GM21737 (cell line): ENCODE measurements at regions not wholly inside any gene's neighbourhood (a gene's known extent, or its start where the extent isn't known, plus 50 kb on each side); places are given as distances from the start of the nearest gene placed in this dataset.
"Not testable (repeated sequence)": the region's sequence is repeated elsewhere in the genome, so short reads cannot be mapped to it uniquely, and the experiment has no call there.

Experiments used
- ATAC-seq: cut with Tn5 transposase; IDR thresholded peaks from one replicate; pipeline ENCODE4 v1.9.1; 2021; ENCODE audit warnings: mild to moderate bottlenecking, moderate library complexity; ENCODE audit not compliant: unreplicated experiment

DNA sequence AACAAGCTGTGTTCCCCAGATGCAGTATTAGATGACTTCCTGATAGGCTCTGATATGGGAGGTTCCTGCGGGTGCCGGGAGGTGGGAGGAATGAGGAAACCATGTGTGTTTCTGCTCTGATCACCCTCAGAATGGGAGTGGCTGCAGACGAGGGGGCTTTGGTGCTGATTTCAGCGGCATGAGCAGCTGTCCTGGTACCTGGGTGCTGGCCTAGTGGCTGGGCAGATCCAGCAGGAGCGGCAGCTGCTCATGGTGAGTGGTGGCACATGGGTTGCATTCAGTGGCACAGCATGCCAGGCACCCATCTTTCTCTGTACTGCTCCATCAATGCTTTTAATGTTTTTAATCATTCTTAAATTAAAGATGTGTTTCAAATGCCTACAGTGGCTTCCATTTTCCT, 177.2 kb upstream of the NETO1 start:
- no peak for ATAC-seq

DNA sequence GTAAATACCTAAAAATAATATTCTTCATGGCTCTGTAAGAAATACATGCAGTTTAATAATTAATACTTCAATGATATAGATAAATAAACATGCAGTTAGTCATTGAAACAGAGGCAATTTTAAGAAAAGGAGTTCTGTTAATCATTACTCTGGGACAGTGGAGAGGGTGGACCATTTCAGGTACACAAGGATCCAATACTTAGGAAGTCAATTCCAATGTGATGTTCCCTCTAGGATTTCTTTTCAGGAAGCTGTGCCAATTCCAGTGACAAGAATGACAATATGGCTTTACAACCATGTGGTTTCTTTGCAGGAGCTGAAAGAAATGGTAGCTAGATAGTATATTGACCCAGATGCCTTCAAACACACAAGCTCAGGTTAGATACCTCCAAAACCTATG, 175.8 kb upstream of the NETO1 start:
- no peak for ATAC-seq

DNA sequence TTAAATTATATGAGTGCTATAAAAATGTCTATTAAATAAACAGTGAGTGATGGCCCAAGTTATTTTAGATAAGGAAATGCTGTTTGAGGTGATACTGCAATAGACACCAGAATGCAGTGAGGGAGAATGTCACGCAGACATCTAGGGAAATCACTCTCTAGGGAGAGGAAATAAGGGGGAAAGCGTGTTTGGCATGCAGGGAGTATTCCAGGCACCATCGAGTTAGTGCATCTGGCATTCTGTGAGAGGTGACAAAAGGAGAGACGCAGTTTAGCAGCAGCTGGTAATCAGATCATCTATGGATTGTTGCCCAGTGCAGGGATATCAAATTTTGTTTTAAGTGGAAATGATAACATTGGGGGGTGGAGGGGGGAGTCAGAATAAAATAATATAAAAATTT, 175.4 kb upstream of the NETO1 start:
- ATAC-seq, result no peak

DNA sequence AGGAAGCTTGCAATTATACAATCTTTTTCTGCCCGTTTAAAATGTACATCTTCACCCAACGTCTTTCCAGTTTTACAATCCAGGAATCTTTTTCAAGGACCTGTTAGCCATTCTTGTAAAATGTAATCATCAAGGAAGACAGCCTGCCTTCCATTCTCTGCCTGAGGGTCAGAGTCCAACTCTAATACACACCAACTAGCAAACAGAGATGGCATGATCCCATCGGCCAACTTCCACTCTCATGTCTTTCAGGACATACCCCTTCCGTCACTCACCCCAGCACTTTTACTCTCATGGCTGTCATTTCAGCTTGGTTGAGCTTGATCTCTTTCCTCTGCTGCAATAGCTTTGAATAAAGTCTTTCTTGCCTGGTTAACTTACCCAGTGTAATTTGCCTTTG, 172.5 kb upstream of the NETO1 start:
- no peak for ATAC-seq

DNA sequence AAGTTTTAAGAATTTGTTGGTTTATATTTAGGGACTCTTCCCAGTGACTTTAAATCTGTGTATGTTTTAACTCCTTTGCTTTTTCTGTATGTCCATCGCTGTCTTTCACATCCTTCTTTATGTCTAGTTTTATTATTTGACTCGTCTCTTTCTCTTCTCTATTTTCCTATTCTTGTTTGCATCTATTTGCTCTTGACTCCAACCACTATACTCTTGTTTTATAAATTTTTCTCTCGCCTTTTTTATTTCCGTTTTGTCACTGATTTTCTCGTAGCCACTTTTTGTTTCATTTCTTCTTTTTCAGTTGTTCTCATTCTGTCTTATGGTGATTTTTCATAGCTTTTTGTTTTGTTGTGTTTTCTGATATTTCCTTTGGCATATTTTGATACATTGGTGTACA, 170.5 kb upstream of the NETO1 start:
- no peak for ATAC-seq

DNA sequence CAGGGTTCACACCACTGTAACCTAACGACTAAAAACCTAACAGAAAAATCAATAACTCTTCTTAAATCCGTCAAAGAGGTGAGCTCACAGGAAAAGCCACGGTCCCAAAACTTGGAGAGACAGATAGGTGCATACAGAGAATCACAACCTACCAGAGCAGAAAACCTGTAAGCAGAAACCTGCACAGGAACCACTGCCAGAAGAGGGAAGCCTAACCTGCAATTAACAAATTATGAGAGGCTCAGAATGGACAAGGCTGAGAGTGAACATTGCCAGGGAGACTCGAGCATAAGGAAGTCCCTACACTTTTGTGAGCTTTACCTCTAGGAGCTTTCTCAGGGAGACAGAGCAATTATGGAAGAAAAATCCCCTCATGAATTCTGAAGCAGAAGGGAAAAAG, 156.2 kb upstream of the NETO1 start:
- ATAC-seq, result no peak

DNA sequence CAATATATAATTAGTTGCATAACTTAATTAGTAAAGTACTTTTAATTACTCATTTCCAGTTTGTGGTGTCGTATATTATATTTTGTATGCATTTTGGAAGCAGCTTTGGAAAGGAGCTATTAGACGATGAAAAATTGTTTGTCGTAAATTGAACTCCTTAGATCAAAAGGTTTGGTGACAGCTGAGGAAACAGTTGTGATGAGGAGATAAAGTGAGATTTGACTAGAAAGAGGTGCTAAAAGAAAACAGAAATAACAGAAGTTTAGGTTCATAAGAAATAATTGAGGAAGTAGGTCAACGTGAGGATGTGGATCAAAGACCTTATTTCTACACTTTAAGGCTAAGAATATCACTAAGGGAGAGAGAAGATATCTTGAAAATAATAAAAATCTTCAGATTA, 141.9 kb upstream of the NETO1 start:
- ATAC-seq, result no peak

DNA sequence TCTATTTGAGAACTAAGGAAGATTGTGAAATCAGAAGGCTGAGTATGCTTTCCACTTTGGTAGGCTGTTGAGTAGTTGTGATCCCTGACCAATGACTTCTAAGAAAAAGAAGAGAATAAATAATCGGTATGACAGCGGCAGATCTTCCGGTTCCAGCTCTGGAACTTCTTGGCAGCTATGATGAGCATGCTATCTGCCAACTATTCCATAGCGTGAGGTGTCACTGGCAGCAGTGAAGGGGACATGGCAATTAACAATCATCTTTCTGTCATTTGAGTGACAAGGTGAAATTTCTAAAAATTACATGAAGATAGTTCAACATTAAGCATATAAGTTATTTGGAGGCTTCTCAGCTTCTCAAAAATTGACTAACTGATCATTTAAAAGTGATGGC, 140.1 kb upstream of the NETO1 start:
- no peak for ATAC-seq

DNA sequence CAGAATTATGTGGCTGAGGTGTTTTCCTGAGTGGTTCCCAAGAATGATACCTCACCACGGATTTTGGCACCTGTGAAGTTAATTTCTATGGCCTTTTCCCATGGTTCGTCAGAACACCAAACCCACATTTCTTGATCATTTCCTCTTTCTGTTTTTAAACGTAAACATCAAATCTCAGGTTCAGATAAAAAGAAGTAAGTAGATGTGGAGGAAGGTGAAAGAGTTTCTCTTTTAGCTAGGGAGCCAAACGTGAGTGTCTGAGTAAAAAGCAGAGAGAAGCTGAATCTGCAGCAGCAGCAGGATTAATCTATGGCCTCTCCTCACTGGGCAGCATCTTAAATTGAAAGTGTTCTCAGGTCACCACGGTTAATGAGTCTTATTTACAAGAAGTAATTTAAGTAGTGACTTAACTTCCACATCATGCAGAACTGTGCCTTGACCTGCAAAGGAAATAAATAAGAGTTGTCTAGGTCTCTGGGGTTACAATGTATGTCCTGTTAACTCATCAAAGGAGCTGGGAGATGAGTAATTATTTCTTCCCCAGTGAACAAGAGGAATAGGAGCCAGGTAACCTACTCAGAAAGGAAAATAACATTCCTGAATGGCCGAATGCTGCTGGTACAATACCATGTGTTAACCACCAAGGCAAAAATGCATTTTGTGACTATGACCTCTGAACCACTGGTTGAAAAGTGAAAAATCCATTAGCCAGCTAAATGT, 139.6 kb upstream of the NETO1 start:
- peak; percentile 50 for ATAC-seq

DNA sequence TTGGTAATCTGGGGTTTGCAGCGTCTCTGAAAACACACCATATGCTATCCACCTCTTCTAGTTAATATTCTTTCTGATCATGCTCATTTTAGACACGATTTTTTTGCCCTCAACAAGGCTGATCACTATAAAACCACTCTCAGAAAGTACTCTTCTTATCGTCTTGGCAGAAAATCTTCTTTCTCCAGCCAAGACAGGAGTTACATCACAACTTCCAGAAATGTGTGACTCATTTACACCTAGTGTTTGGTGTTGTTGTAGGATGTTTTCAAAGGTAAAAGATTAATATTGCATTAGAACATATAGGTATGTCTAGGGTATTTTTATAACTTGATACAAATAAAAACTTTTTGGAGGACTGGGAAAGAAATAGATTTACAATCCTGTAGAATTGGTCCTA, 138.5 kb upstream of the NETO1 start:
- ATAC-seq, result no peak

DNA sequence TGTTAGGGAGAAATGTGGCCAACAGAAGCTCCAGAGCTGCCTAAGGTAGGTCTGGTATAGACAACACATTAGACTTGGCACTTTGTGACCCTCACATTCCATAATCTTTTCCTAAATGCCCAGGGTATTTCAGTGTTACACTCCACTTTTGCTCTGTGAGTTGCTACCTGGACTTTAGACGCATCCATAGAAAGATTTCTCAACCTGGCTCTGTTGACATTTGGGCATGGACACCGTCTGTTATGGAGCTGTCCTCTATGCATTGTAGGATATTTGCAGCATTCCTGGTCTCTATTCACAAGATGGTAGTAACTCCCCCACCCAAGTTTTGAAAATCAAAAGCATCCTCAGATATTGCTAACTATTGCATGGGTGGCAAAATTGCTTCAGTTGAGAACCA, 136.5 kb upstream of the NETO1 start:
- ATAC-seq, result no peak

DNA sequence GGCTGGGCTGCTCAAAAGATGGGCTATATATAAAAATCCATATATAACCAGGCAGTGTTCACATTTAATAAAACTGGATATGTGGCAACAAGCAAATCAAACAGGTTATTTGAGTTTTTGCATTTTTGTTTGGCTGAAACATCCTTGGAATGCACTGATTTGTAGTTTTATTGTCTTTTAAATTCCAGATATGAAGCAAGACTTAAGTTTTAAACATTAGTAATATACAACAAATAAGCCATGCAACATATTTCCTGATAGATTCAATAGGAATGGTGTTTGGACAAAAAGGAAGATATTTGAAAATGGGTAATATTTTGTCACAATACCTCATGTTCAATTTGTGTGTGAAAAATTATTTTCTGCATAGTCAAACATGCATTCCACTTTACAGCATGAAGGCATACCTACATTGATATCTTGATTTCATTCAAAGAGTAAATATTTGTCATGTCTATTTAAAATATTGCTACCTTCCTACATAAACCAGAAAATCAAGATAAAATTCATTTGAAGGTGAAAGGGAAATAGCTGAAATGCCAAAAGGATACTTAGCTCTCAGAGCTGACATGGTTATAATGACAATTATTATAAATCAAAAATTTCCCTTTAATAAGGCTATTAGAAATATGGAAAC, 132.3 kb upstream of the NETO1 start:
- ATAC-seq, result no peak

DNA sequence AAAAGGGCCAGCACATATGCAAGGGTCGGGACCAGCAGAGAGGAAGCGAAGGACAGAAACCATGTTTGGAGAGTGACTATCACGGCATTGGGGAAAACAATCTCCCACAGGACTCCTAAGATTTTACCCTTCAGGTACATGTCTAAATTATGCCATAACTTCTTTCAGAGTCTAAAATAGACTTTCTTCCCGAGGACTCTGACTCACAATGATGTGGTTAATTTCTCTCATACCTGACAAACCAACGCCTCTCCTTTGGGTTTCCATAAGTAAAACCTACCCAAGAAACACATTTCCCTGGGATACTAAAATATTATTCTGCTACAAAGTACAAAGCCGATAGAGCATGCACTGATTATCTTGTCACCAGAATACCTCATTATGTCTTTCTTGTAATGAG, 127.8 kb upstream of the NETO1 start:
- ATAC-seq, result no peak

DNA sequence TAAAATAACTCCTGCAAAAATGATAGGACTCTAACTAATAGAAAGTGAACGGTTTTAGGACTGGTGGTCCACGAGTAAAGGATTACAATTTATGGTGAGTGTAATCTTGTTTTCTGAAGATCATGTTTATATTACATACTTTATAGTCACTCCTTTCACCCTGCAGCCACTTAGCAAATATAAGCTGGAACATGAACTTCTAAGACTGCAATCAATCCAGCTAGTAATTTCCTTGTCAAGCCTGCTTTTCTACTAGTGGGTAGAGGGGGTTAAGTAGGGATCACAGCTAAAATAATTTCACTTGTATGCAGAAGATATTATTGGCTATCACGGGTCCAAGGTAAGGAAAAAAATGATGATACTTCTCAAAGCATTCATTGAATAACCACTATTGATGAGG, 125.5 kb upstream of the NETO1 start:
- ATAC-seq, result no peak

DNA sequence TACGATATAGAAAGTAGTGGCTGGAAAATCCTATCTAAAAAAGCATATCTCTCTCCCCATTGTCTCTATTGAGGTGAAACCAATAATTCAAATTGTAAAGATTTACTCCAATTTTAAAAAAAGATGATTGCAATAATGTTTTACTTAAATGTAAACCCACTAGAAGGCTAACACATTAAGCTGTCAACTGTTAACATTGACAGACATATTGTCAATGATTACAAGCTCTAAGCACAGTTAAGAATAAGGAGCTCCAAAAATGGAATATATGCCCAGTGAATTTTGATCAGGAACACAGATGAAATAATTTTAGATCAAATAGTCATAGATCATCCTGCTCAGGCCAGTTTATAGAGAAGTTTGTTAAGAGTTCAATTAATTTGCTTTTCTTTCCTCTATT, 123.6 kb upstream of the NETO1 start:
- ATAC-seq, result no peak

DNA sequence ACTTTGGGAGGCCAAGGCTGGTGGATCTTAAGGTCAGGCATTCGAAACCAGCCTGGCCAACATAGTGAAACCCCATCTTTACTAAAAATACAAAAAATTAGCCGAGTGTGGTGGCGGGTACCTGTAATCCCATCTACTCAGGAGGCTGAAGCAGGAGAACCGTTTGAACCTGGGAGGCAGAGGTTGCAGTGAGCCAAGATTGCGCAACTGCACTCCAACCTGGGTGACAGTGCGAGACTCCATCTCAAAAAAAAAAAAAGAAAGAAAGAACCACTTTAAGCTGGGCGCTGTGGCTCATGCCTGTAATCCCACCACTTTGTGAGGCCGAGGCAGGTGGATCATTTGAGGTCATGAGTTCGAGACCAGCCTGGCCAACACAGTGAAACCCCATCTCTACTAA, 119.8 kb upstream of the NETO1 start:
- not testable (repeated sequence) for ATAC-seq

DNA sequence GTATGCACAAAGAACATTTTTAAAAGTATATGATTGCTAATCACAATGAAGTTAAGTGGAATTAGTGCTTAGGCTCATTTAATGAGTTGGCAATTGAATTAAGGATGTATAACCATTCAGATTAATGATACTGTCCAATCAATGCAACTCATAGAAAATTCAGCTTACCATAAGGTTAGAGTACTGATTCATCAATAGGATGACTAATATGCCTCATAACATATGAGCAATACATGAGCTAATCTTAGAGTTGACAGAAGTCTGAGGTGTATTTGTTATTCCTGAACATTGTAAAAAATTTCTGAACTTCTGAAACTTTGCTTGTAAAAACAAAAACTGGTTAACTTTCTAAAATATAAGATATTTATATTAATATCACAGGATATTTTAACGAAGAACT, 118.3 kb upstream of the NETO1 start:
- no peak for ATAC-seq

DNA sequence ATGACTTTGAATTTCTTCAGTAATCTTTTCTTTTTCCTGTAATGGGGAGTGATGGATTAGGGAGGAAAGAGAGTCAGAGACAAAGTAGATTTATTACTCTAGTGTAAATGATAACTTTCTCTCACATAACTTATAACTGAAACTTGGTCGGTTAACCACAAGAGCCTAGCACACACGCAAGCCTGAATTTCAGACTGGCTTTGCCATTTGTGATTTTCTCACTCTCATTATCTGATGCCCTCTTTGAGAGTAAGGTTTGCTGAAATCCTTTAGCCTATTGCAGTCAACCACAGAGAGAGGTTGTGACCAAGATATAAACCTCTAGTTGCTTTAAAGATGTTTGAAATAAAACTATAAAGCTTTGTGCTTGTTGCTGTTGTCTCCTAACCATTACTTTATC, 117.9 kb upstream of the NETO1 start:
- ATAC-seq, result peak; percentile 69

DNA sequence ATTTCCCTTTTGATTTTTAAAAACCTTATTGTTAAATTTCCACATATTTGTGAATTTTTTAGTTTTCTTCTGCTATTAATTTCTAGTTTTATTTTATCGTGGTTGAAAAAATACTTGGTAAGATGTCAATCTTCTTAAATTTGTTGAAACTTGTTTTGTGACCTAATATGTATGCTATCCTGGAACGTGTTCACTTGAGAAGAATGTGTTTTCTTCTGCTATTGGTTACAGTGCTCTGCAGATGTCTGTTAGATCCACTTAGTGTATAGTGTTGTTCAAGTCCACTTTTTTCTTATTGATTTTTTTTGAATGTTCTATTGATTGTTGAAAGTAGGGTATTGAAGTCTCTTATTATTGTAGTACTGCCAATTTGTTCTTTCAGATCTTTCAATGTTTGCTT, 116.5 kb upstream of the NETO1 start:
- ATAC-seq, result no peak

DNA sequence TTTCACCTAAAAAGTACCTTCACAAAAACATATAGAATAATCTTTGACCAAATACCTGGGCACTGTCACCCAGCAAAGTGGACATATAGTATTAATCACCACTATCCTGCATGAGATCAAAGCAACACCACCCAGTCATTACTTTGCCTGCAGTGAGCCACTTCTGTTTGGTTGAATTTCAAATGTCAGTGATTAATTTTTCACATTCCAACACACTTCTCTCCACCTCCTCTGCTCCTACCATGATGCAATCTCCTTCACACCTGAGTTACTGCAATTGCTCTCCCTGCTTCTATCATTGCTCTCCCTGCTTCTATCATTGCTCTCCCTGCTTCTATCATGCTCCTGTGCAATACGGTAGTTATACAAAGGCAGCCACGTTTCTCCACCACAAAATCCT, 106.1 kb upstream of the NETO1 start:
- ATAC-seq, result no peak

DNA sequence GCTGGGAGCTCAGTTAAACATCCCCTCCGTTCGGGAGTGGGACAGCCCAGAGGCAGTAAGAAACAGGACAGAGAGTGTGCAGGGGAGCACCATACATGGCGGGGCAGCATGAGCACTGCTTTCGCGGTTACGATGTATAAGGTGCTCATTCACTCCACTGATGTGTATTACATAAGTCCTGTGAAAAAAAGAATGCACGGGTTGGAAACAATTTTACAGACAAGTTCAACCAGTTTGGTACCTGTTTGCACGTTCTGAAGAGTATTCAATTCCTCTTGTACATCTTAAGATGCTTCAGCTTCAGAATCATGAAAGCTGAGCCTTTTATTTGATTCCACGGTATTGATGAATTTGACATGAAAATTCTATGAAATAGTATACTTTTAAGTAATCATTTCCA, 97.8 kb upstream of the NETO1 start:
- no peak for ATAC-seq

DNA sequence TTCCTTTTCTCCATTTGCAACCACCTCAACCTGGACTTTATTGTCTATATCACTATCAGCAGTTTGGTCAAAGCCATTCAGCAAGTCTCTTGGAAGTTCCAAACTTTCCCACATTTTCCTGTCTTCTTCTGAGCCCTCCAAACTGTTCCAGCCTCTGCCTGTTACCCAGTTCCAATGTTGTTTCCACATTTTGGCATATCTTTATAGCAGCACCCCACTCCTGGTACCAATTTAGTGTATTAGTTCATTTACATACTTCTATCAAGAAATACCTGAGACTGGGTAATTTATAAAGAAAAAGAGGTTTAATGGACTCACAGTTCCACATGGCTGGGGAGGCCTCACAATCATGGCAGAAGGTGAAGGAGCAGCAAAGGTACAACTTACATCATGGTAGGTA, 90.4 kb upstream of the NETO1 start:
- ATAC-seq, result not testable (repeated sequence)

DNA sequence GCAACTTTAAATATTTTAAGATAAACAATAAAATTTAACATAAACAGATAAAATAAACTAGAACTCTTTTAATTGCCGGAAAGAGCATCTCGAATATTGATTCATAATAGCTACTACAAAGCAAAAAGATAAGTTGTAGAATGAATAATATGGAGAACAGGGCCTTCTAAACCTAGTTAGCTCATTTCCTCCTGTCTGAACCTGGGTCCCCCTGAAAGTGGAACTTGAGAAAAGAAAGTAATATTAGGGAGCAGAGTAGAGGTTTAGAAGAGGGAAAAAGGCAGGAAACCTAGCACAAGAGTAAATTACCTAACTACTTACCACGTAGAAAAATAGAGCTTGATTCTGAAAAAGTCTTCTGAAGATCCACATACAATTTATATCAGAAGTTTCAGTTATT, 80.7 kb upstream of the NETO1 start:
- no peak for ATAC-seq
